Stimulated activated CD8-positive, alpha-beta memory T cell treated with anti-CD3 and anti-CD28 coated beads, Interleukin-12 subunit alpha, Interleukin-12 subunit beta, amount 100 ng/mL, for 24 hours (primary cell): ENCODE measurements at regions not wholly inside any gene's neighbourhood (a gene's known extent, or its start where the extent isn't known, plus 50 kb on each side); places are given as distances from the start of the nearest gene placed in this dataset.
"Not testable (repeated sequence)": the region's sequence is repeated elsewhere in the genome, so short reads cannot be mapped to it uniquely, and the experiment has no call there.

Source experiments
- DNase-seq: peaks from one replicate; pipeline ENCODE4 v3.0.0-alpha.2; 2020; ENCODE audit errors: extremely low read depth

DNA sequence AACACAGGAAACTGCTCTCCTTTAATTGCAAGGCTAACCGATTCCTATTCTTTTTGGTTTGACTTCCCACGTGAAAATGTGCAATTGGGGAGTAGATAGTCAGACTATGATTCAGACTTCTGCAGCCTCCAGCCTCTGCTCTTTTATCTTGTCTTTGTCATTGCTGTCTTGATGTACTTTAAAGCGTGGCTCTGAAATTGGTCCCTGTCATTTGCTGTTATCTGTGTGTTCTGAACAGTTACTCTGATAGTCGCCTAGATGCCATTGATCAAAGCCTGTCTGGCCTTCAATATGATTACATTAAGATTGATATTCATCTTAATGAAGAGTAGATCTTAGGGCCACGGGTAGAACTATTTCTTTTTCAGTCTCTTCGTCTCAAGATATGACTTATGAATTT, 799.2 kb downstream of the REEP3 start:
- DNase-seq = no peak

GRCh38 chr10:64329510-64329909, 808.3 kb downstream of the REEP3 start:
- no peak for DNase-seq

DNA sequence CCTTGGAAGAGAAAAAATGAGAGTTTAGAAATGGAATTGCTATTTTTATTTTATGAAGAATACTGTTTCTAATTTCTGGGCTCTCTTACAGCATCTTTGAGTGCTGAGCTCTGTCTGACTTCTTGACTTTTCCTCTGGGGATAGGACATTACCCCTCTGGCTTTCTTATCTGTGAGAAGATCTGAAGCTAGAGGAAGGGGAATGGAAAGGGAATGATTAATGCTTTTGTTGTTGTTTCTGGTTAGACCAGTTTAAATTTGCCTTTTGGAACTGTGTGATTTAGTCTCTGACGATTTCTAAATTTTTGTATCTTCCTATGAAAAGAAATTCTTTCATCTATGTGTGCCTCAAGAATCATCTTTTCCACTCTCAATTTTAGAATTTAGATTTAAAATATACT, 811.4 kb downstream of the REEP3 start:
- DNase-seq = no peak

DNA sequence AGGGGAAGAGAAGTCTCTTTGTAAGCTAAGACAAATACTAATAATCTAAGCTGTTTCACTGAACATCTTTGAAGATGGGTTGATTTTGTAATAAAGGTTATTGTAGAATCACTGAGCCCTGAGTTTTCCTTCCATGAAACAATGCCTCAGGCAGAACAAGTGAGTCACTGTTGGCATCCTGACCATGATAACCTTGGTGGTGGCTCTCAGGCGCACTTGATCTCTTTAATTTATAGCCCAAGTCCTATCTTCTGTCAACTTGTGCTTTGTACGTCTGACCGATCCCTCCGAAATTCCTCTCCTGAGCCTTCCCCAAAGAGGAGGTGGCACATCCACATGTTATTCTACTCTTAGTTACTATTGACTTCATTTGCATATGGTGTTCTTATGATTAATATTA, 812.9 kb downstream of the REEP3 start:
- no peak for DNase-seq

DNA sequence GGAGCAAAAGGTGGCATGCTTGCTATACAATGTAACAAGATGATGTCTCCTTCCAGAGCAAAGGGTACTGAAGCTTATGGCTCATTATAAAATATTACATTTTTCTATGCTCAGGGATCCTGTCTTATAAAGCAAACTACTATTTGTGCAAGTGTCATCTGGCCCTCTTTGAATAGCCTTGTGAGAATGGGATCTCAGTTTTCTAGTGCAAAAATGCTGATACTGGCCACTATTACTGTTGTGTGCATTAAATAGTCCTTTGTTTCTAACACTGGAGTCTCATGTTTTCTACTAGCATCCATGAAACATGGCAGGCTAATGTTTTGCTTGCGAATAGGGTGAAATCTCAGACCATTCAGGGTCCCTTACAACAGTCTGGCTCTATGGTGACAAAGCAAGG, 823.0 kb downstream of the REEP3 start:
- no peak for DNase-seq

DNA sequence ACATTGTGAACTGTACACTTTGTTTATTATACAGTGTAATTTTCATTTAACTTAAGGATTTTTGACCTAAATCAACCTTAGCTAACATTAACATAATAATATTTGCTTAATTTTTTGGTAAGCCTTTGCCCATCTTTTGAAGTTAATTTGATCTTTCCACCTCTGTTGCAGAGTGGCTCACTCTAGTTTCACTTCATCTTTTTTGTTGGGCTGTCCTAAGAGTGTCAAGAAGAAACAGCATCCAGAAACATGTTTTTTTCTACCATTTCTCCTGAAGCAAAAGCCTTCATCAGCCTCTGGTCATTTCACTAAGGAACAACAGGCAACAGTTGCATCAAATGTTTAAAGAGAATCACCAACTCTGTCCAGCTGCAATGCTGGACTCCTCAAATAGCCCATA, 824.7 kb downstream of the REEP3 start:
- no peak for DNase-seq

DNA sequence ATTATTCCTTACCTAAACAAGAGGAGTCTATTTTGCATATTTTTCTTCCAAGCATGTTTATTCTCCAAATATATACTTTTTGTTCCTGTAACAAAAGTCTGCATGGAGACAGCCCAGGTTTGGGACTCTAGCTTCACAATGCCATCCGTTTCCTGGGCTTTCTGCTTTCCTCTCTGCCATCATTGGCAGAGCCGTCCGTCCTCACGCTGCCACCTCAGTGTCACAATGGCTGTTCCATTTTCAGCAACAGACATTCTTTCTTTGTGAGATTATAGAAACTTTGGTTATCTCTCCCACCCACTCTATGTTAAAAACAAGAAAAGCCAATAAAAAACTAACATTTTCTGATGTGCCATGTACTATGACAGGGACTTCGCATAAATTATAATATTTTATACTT, 825.2 kb downstream of the REEP3 start:
- DNase-seq = no peak

GRCh38 chr10:64350665-64351064, 829.5 kb downstream of the REEP3 start:
- no peak for DNase-seq

DNA sequence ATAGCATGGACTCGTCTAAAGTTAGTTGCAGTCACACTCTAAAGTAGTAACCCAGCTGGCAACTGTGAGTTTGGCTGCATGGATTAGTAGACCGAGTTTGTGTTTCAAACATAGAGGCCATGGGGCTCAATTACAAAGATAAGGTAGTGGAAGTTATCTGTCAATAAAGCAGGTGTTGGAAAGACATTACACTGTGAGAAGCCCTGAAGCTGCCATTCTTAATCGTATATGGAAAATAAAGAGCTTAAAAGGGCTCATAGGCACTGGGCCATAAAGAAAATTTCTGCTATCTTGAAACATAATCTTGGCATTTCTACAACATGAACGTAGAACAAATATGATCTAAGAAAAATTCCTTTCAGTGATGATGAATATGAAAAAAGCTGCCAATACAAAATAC, 837.7 kb downstream of the REEP3 start:
- no peak for DNase-seq

- not testable (repeated sequence) for DNase-seq
Measured at GRCh38 chr10:64360240-64360639, 839.0 kb downstream of the REEP3 start.

DNA sequence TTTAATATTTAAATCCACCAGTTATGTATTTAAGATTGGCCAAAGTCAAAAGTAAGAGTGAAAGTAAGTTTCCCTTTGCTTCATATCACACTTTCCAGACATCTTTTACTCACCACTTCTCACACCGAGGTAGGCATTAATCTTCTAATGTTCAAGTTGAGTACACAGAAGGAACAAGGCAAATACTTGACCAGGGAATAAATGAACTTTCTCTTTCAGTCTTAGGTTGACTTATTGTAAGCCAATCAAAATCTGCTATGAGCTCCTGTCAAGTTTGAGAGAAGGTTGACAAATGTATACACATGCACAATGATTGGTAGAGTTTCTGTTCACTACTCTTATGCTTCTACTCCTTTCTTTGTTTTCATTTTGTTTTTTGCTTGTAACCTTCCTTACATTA, 842.5 kb downstream of the REEP3 start:
- DNase-seq = no peak

GRCh38 chr10:64365663-64366062, 844.5 kb downstream of the REEP3 start:
- no peak for DNase-seq

DNA sequence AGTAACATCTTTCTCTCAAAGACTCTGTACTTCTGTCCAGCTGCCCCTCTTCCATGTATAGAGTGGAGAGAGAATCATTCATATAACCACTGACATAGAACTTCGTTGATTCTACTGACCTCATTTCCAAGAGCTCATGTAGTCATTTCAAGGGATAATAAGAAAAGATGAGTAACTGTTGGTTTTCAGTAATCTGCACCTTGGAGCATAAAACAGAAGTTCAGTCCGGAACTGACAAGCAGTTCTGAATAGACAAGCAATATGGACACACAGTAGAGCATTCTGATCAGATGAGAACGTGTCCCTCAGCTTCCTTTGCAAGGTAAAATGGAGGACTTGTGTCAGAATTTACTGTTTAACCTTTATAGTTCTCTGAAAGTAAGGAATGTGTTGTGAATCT, 847.1 kb downstream of the REEP3 start:
- DNase-seq = no peak

DNA sequence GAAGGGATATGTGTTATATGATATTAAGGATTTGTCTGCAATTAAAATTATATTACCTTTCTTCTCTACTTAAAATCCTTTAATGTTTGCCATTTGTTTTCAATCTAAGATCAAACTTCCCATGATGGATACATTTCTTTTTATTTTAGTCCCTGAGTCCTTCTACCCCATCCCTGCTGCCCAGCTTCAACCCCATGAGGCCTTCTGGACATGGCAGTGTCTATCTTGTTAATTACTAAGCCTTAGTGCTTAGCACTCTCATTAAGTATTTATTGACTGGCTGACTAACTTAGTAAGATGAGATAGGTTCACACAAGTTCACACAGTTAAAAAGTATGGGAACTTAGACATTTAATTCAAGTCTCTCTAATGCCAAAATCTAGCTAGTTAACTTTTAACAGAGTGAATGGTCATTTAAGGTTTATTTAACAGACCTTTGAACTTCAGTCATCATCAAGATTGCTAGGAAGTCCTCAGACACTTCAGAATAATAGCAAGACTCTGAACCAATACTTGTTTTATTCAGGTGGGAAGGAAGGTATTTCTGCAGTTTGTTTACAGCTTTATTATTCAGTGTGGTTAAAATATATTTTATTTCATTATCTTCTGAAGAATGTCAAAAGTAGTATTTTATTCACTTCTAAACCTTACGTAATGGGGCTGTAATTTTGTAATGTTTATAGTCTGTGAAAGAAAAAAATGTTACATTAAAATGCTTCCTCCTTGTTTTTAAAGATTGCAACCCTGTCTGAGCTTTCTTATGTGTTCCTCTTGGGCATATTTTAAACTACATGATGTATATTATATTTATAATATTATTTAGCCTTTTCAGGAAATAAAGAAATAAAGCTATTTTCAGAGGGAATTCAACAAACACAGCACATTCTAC, 848.9 kb downstream of the REEP3 start:
- no peak for DNase-seq

DNA sequence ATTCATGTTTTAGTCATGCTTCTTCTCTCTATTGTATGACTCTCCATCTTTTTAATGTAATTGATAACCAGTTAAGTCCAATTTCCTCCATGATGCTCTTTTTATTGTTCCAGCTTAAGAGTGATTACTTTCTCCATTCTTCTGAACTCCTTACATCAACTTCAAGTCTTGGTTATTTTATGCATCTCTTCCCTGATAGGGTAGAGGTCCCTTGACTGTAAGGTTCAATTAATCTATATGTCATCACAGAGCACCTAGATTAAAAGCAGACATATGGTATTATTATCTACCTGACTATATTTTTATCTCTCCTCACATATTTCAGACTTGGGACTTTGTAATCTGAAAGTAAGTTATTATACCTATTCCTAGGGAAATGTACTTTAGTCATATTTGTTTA, 853.1 kb downstream of the REEP3 start:
- DNase-seq = no peak

DNA sequence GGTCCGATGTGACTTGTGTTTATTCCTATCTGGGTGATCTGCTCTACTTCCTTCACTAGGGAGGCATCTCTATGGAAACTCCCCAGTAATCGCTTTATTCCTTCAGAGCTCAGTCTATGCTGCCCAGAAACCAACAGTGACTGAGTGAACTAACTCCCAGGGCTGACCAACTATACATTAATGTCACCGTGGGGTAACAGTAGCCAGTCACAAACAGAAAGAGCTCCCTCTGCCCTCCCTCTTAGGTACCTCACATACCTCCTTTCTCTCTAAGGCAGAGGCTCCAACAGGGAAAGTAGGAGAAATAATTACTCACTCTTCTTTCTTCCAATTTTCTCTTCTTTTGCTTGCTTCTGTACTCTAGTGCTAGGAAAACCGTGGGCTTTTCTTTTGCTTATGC, 855.0 kb downstream of the REEP3 start:
- no peak for DNase-seq

DNA sequence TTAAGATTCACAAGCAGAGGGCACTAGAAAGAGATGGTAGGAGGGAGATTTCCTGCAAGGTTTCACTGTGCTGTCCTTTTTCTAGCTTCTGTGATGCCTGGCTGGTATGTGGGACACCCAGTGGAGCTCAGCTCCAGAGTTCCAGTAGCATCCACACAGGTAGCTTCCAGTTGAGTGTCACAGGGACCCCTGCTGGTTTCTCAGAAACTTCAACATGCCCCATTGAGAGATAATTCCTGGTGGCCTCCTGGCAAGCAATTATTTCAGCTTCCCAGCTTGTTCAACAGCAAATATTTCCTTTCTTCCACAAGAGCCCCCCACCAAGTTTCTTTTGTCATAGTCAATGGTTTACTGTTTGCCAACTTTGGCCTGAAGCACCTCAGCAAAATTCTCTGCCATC, 858.7 kb downstream of the REEP3 start:
- no peak for DNase-seq

DNA sequence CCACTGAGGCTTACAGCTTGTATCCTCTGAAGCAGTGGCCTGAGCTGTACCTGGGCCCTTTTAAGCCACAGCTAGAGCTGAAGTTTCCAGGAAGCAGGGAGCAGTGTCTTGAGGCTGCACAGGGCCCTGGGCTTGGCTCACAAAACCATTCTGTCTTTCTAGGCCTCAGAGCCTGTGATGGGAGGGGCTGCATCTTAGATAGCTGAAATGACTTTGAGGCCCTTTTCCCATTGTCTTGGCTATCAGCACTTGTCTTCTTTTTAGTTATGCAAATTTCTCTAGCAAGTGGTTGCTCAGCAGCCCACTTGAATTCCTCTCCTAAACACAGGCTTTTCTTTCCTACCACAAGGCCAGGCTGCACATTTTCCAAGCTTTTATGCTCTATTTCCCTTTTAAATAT, 864.2 kb downstream of the REEP3 start:
- DNase-seq = no peak

GRCh38 chr10:64394744-64395143, 873.5 kb downstream of the REEP3 start:
- no peak for DNase-seq

GRCh38 chr10:64396105-64396708, 875.0 kb downstream of the REEP3 start:
- DNase-seq = no peak

GRCh38 chr10:64397125-64397524, 875.9 kb downstream of the REEP3 start:
- no peak for DNase-seq

- no peak for DNase-seq
Measured at GRCh38 chr10:64408391-64409183, 887.4 kb downstream of the REEP3 start.

- no peak for DNase-seq
Measured at GRCh38 chr10:64409349-64409748, 888.1 kb downstream of the REEP3 start.
